ENCODE measurements at regions not wholly inside any gene's neighbourhood (a gene's known extent, or its start where the extent isn't known, plus 50 kb on each side); places are given as distances from the start of the nearest gene placed in this dataset.

DNA sequence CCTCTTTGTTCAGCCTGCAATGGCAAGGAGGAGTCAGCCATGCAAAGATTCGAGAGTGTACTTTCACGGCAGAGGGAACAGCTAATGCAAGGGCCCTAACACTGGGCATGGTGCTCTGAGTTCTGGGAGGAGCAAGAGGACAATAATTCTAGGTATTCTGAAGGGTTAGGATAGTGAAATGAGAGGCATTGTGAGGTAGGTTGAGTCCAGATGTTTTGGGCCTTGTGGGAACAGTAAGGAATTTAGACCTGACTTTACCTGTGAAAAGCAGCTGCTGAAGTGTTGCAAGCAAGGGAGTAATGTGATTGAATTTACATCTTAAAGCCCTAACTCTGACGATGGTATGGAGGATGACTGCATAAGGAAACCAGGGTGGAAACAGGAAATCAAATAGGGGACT is 211.6 kb downstream of the CNTN3 start:
- TF ChIP-seq, protein P1, sequence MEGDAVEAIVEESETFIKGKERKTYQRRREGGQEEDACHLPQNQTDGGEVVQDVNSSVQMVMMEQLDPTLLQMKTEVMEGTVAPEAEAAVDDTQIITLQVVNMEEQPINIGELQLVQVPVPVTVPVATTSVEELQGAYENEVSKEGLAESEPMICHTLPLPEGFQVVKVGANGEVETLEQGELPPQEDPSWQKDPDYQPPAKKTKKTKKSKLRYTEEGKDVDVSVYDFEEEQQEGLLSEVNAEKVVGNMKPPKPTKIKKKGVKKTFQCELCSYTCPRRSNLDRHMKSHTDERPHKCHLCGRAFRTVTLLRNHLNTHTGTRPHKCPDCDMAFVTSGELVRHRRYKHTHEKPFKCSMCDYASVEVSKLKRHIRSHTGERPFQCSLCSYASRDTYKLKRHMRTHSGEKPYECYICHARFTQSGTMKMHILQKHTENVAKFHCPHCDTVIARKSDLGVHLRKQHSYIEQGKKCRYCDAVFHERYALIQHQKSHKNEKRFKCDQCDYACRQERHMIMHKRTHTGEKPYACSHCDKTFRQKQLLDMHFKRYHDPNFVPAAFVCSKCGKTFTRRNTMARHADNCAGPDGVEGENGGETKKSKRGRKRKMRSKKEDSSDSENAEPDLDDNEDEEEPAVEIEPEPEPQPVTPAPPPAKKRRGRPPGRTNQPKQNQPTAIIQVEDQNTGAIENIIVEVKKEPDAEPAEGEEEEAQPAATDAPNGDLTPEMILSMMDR (IDR thresholded peaks at IDR 0.05; ENCODE audit: insufficient read depth, low read length, severe bottlenecking), result no peak
- no peak for FAIRE-seq
- H3K27me3 ChIP-seq (ENCODE audit: control insufficient read depth, insufficient read depth, low read length), result no peaks in the 10 kb centered on the region

DNA sequence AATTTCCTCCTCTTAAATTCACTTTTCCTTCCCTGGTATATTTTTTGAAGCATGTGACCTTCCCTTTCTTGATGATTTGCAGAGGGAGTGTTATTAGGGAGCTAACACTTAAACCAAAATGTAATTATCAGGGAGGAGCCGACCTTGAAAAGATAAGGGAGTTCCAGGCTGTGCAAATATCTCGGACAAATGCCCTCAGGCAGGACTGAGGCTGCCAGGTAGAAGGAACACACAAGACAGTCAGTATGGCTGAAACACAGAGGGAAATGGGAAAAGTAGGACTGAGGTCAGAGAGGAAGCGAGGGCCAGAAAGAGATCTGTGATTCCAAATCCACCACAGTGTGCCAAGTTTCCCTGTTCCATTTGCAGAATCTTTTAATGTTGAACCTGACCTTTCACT is 221.0 kb downstream of the CNTN3 start:
- H3K36me3 ChIP-seq (ENCODE audit: control insufficient read depth, insufficient read depth, low read length), result no peaks in the 10 kb centered on the region
- FAIRE-seq (no peak), DNase-seq (ENCODE audit: low read depth) (no peak)

More for the DNA sequence above, 211.6 kb downstream of the CNTN3 start:
- Histone ChIP-seq H3K36me3 (ENCODE audit: control insufficient read depth, insufficient read depth, low read length) (no peaks in the 10 kb centered on the region), H3K4me3 (ENCODE audit: low read depth, low read length) (no peak overlapping the region)
- DNase-seq (ENCODE audit: low read depth), result no peak

DNA sequence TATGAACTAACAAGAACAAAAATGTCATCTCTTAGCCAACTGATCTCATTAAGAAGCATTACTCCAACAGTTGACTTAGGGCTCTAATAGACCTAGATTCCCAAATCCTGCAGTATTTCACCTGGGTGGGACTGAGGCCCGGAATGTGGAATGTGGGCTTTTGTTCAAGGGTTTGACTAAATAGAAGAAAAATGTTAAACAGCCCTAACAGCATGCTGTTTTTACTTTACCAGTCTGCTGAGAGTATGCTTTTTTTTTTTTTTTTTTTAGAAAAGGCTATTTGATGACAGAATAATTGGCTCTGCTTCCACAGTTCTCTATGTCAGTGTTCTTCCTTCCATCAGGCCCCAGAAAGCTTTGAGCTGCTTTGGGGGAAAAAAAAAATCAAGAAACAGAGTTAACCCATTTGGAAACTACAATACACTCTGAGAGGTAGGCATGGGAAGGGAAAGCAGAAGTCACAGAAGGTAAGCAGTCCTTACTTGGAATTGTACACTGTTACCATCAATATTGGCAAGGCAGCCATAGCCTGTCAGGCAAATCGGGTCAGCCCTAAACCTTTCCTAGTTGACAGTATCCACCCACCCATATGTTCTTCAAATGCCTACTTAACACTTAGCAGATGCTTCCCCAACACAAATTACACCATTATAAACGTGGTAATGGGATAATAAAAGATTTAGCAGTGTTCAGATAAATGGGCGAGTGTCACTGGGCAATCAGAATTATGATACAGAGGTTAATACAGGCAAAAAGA is 224.2 kb downstream of the CNTN3 start:
- no peak overlapping the region for H3K4me3 ChIP-seq (ENCODE audit: low read depth, low read length)
- TF ChIP-seq, protein P1 (IDR thresholded peaks at IDR 0.05; ENCODE audit: insufficient read depth, low read length, severe bottlenecking), result no peak
- DNase-seq (ENCODE audit: low read depth), result no peak
- H3K27me3 ChIP-seq (ENCODE audit: control insufficient read depth, insufficient read depth, low read length), result no peaks in the 10 kb centered on the region
- H3K36me3 ChIP-seq (ENCODE audit: control insufficient read depth, insufficient read depth, low read length), result no peaks in the 10 kb centered on the region
- no peak for FAIRE-seq

More for the DNA sequence above, 221.0 kb downstream of the CNTN3 start:
- Histone ChIP-seq H3K4me3 (ENCODE audit: low read depth, low read length) (no peak overlapping the region), H3K27me3 (ENCODE audit: control insufficient read depth, insufficient read depth, low read length) (no peaks in the 10 kb centered on the region)
- TF ChIP-seq, protein P1 (IDR thresholded peaks at IDR 0.05; ENCODE audit: insufficient read depth, low read length, severe bottlenecking), result no peak

DNA sequence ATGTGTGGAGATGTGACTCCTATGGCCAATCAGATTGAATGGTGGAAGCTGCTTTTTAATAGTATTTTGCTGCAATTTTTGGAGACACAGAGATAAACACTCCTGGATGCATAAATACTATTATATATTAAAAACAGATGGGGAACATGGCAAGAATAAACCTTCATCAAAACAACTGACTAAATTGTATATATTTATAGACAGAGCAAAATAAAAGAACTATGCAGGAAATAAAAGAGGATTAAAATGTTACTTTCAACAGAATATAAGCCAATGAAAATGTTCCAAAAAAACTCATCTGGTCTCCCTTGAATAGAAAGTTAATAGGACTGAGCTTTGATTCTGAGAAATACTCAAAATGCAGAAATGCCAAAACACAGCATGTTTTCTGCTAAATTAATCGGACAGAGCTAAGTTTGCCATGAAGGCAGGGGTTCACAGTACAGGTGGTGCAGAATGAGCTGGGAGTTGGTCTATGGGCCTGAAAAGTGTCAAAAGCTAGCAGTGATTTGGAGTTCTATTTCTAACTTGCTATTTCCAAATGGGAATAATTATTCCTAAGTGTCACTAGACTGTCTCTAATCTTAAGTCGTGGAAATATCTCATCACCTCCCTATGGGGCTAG is 227.2 kb downstream of the CNTN3 start:
- Histone ChIP-seq H3K4me3 (ENCODE audit: low read depth, low read length) (no peak overlapping the region), H3K27me3 (ENCODE audit: control insufficient read depth, insufficient read depth, low read length) (no peaks in the 10 kb centered on the region), H3K36me3 (ENCODE audit: control insufficient read depth, insufficient read depth, low read length) (no peaks in the 10 kb centered on the region)
- TF ChIP-seq, protein P1 (IDR thresholded peaks at IDR 0.05; ENCODE audit: insufficient read depth, low read length, severe bottlenecking), result no peak
- no peak for FAIRE-seq
- DNase-seq (ENCODE audit: low read depth), result no peak

DNA sequence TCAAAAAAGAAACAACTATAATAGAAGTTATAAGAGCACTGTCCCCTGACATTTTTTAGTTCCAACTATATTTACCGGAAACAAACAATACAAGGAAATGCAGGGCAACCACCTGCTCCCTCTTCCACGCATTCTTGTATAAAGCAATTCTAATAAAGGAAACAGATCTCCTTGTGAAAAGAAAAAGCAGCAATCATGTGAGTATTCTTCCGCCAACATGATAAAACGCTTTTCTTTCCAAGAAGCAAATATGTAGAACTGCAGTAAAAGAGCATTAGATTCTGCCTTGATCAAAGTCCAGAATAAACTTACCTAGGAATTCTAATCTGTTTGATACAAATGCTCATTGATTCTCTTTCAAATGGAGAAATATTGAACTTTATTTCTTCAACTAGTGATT is 230.3 kb downstream of the CNTN3 start:
- Histone ChIP-seq H3K36me3 (ENCODE audit: control insufficient read depth, insufficient read depth, low read length) (no peaks in the 10 kb centered on the region), H3K4me3 (ENCODE audit: low read depth, low read length) (no peak overlapping the region), H3K27me3 (ENCODE audit: control insufficient read depth, insufficient read depth, low read length) (no peaks in the 10 kb centered on the region)
- no peak for FAIRE-seq
- DNase-seq (ENCODE audit: low read depth), result no peak
- TF ChIP-seq, protein P1 (IDR thresholded peaks at IDR 0.05; ENCODE audit: insufficient read depth, low read length, severe bottlenecking), result no peak
